ENCODE measurements at regions not wholly inside any gene's neighbourhood (a gene's known extent, or its start where the extent isn't known, plus 50 kb on each side); places are given as distances from the start of the nearest gene placed in this dataset.

GRCh38 chr4:10942156-10942555 is 257.6 kb upstream of the CLNK start:
- Mint-ChIP-seq H3K36me3 (ENCODE audit: insufficient read depth) (peaks cover 6% of the 10 kb centered on the region), H3K27me3 (no peaks in the 10 kb centered on the region), H3K4me3 (ENCODE audit: low read depth) (no peak overlapping the region), H3K4me1 (ENCODE audit: low read depth) (peaks cover 9% of the 10 kb centered on the region), H3K9me3 (ENCODE audit: low read depth) (peaks cover 33% of the 10 kb centered on the region), H3K27ac (no peak overlapping the region)
- DNase-seq (ENCODE audit: low spot score, unreplicated experiment) = no peak
- no peak for TF ChIP-seq CTCF (IDR thresholded peaks at IDR 0.05; ENCODE audit: unreplicated experiment)

DNA sequence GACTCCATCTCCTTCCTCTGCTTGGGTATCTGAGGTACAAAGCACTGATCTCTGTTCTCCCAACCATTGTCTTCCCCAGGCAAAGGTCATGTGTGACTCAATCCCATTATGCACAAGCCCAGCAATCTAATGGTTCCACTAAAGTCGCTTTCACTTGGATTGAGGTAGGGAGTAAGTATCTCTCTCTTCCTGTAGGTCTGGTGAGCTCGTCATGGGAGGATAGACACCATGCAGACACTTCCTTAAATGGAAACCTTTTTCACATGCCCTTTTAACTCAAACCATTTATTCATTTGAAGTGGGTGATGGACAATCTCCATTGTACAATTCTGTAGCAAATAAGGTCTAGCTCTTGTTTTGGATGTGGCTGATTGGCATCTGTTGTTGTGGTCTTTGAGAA is 245.2 kb upstream of the CLNK start:
- no peak for TF ChIP-seq CTCF (IDR thresholded peaks at IDR 0.05; ENCODE audit: unreplicated experiment)
- H3K9me3 Mint-ChIP-seq (ENCODE audit: low read depth) = no peaks in the 10 kb centered on the region
- H3K4me1 Mint-ChIP-seq (ENCODE audit: low read depth) = no peaks in the 10 kb centered on the region
- no peak for DNase-seq (ENCODE audit: low spot score, unreplicated experiment)
- no peaks in the 10 kb centered on the region for H3K27me3 Mint-ChIP-seq
- H3K36me3 Mint-ChIP-seq (ENCODE audit: insufficient read depth) = no peaks in the 10 kb centered on the region
- H3K27ac Mint-ChIP-seq = no peak overlapping the region
- no peak overlapping the region for H3K4me3 Mint-ChIP-seq (ENCODE audit: low read depth)

DNA sequence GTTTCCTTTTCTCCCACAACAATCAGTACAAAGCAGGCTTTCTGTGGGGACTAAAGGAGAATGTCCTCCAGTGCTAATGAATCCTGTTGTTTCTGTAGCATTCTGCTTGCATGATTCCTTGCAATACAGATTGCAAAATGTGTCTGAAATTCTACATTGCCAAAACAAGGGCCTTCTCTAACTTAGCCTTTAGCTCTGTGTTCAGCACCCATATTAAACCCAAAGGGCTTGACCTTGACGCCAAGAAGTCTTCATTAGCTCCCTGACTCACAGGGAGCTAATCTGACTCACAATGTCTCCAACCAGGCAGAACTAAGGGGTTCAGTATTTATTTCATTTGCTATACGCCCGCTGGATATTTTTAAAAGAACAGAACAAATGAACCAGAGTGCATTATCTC is 241.4 kb upstream of the CLNK start:
- Mint-ChIP-seq H3K27ac (no peak overlapping the region), H3K4me1 (ENCODE audit: low read depth) (no peaks in the 10 kb centered on the region), H3K27me3 (no peaks in the 10 kb centered on the region), H3K36me3 (ENCODE audit: insufficient read depth) (no peaks in the 10 kb centered on the region), H3K4me3 (ENCODE audit: low read depth) (no peak overlapping the region), H3K9me3 (ENCODE audit: low read depth) (no peaks in the 10 kb centered on the region)
- DNase-seq (ENCODE audit: low spot score, unreplicated experiment) = no peak
- no peak for TF ChIP-seq CTCF (IDR thresholded peaks at IDR 0.05; ENCODE audit: unreplicated experiment)

DNA sequence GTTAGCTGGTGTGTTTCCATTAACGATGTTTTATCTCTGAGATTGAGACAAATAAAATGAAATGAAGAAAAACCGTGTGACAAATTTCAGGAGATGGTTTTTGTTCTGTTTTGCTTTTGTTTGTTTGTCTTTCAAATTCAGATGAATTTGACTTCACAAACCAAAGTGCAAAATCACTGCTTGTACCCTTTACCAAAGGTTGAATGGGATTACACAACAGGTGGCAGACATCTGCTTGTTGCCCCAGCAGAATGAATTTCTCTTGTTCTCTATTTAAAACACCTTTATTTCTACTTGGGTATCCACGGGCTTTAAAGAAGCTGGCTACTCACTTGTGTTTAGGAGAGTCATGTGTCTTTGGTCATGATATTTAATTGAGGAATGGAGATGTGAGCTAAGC is 239.7 kb upstream of the CLNK start:
- H3K9me3 Mint-ChIP-seq (ENCODE audit: low read depth) = no peaks in the 10 kb centered on the region
- no peaks in the 10 kb centered on the region for H3K27me3 Mint-ChIP-seq
- no peak for DNase-seq (ENCODE audit: low spot score, unreplicated experiment)
- H3K36me3 Mint-ChIP-seq (ENCODE audit: insufficient read depth) = no peaks in the 10 kb centered on the region
- no peak for TF ChIP-seq CTCF (IDR thresholded peaks at IDR 0.05; ENCODE audit: unreplicated experiment)
- H3K4me1 Mint-ChIP-seq (ENCODE audit: low read depth) = no peaks in the 10 kb centered on the region
- no peak overlapping the region for H3K4me3 Mint-ChIP-seq (ENCODE audit: low read depth)
- no peak overlapping the region for H3K27ac Mint-ChIP-seq

DNA sequence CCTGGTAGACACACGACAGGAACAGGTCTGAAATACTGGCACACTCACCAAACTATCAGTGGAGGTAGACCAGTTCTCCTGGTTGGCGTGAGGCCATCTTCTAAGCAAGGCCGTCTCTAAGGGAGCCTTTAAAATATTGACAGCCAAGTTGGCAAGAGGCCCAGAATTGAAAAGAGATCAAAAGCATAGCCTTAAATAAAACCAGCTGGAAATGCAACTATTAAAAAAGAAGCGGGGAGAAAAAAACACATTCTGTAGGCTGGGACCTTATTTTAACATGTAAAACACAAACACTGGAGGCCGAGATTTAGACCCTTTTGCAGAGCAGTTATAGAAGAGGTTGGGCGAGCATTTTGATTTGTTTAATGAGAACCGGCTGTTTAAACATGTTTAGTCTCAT is 233.0 kb upstream of the CLNK start:
- H3K36me3 Mint-ChIP-seq (ENCODE audit: insufficient read depth) = no peaks in the 10 kb centered on the region
- no peak for TF ChIP-seq CTCF (IDR thresholded peaks at IDR 0.05; ENCODE audit: unreplicated experiment)
- no peak overlapping the region for H3K4me3 Mint-ChIP-seq (ENCODE audit: low read depth)
- H3K9me3 Mint-ChIP-seq (ENCODE audit: low read depth) = no peaks in the 10 kb centered on the region
- H3K27me3 Mint-ChIP-seq = no peaks in the 10 kb centered on the region
- H3K27ac Mint-ChIP-seq = no peak overlapping the region
- H3K4me1 Mint-ChIP-seq (ENCODE audit: low read depth) = no peaks in the 10 kb centered on the region
- no peak for DNase-seq (ENCODE audit: low spot score, unreplicated experiment)

All from progenitor cell of endocrine pancreas (in vitro differentiated cells).